ENCODE measurements at regions not wholly inside any gene's neighbourhood (a gene's known extent, or its start where the extent isn't known, plus 50 kb on each side); places are given as distances from the start of the nearest gene placed in this dataset.
A peak's percentile ranks its signal among the peaks of the same experiment; 100 is the strongest.

DNA sequence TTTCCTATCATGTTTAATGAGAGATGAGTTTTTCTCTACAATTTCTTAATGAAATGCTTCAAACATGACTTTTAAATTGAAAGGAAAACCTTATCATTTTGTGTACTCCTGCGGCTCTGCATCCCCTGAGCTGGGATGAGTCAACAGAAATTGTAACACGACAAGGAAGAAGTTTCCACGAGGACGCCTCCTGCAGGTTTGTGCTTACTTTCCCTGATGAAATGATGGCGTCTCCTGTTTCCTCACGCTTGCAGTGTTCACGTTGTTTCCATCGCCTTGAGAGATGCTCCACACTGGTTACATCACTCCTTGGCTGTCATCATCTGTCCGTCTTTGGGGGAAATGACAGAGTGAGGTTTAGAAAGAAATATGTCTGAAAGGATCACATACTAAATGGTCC lies 233.7 kb upstream of the ZFP64 start:
- Histone ChIP-seq H3K36me3 (ENCODE audit: control insufficient read depth, insufficient read depth, low read length) (no peaks in the 10 kb centered on the region), H2AFZ (replicated peaks; ENCODE audit: low read length, poor library complexity) (no peak overlapping the region), H3K4me2 (ENCODE audit: low read depth, low read length) (no peak overlapping the region), H3K4me1 (ENCODE audit: control insufficient read depth, insufficient read depth, low read length) (no peaks in the 10 kb centered on the region), H3K9me1 (ENCODE audit: insufficient read depth, low read length) (peaks cover 7% of the 10 kb centered on the region; the same call in 1 of the 2 replicates), H3K79me1 (ENCODE audit: low read depth in 1 of 2, low read length in 2 of 2) (no peaks in the 10 kb centered on the region), H3K56ac (ENCODE audit: extremely low read depth, insufficient read depth, low read length) (no peak overlapping the region), H4K5ac (ENCODE audit: low read depth, low read length) (no peak overlapping the region), H4K91ac (ENCODE audit: insufficient read depth, low read depth, low read length) (no peak overlapping the region), H3K27me3 (ENCODE audit: control insufficient read depth, insufficient read depth, low read length) (no peaks in the 10 kb centered on the region), H3K4me3 (ENCODE audit: insufficient read depth, low read depth, low read length) (no peak overlapping the region), H3K27ac (ENCODE audit: insufficient read depth, low read length) (no peak overlapping the region), H3K18ac (ENCODE audit: low read depth, low read length) (no peak overlapping the region), H3K23ac (ENCODE audit: low read depth, low read length) (no peak overlapping the region), H3K4ac (ENCODE audit: low read depth, low read length) (no peak overlapping the region), H3K9ac (ENCODE audit: low read depth, low read length) (no peak overlapping the region), H2BK5ac (ENCODE audit: low read depth, low read length, poor library complexity, severe bottlenecking) (no peak overlapping the region), H4K8ac (ENCODE audit: low read depth in 2 of 2, low read length in 2 of 2) (no peak overlapping the region), H2AK9ac (replicated peaks; ENCODE audit: low read depth, low read length, poor library complexity) (no peak overlapping the region), H3K14ac (replicated peaks; ENCODE audit: low read depth, low read length) (no peak overlapping the region), H3K9me3 (ENCODE audit: control insufficient read depth, insufficient read depth, low read length) (no peaks in the 10 kb centered on the region), H2BK120ac (ENCODE audit: low read depth, low read length) (no peak overlapping the region), H2BK20ac (ENCODE audit: low read depth, low read length) (no peak overlapping the region; the same call in 1 of the 2 replicates), H2BK15ac (ENCODE audit: low read depth, low read length) (no peak overlapping the region), H4K20me1 (ENCODE audit: insufficient read depth, low read length) (peaks cover 6% of the 10 kb centered on the region; the same call in 1 of the 2 replicates), H2AK5ac (ENCODE audit: low read depth, low read length) (0 out of 2 replicates have a peak overlapping the region, but pooled peaks have one; percentile 46)
- WGBS, 2 experiments (ENCODE audit: extremely low coverage in 2 of 2, insufficient read length in 1 of 2), result 13% methylated on average over 3 of the region's 9 CpGs; no CpG with 5 or more reads in 1 of the 2 experiments
- intact Hi-C loops (cut with micrococcal nuclease), result no loop called here
- ChIA-PET POLR2A (ENCODE audit: unreplicated experiment) (no interaction called here), CTCF (interaction anchor here (0.7 kb wide), 1 partner anchor 335 kb away, joined by 3 read pairs; no protein-coding TSS in a partner anchor)
- peak; percentile 6 for DNase-seq
- BruUV-seq (replicated peaks), result no TSS peak
- ATAC-seq (ENCODE audit: low read depth), result no peak
- 0 out of 2 replicates have a peak, but pooled peaks have one; percentile 3 for TF ChIP-seq RAD21 (IDR thresholded peaks at IDR 0.05; ENCODE audit: low read length)
- TF ChIP-seq MXI1 (IDR thresholded peaks at IDR 0.05; ENCODE audit: borderline replicate concordance, low read depth, low read length), result no peak
- TF ChIP-seq, protein P1, sequence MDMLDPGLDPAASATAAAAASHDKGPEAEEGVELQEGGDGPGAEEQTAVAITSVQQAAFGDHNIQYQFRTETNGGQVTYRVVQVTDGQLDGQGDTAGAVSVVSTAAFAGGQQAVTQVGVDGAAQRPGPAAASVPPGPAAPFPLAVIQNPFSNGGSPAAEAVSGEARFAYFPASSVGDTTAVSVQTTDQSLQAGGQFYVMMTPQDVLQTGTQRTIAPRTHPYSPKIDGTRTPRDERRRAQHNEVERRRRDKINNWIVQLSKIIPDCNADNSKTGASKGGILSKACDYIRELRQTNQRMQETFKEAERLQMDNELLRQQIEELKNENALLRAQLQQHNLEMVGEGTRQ (IDR thresholded peaks at IDR 0.05; ENCODE audit: low read depth, low read length), result no peak
- TF ChIP-seq POLR2A (IDR thresholded peaks at IDR 0.05; ENCODE audit: low read depth, low read length), result no peak
- TF ChIP-seq, protein P2, sequence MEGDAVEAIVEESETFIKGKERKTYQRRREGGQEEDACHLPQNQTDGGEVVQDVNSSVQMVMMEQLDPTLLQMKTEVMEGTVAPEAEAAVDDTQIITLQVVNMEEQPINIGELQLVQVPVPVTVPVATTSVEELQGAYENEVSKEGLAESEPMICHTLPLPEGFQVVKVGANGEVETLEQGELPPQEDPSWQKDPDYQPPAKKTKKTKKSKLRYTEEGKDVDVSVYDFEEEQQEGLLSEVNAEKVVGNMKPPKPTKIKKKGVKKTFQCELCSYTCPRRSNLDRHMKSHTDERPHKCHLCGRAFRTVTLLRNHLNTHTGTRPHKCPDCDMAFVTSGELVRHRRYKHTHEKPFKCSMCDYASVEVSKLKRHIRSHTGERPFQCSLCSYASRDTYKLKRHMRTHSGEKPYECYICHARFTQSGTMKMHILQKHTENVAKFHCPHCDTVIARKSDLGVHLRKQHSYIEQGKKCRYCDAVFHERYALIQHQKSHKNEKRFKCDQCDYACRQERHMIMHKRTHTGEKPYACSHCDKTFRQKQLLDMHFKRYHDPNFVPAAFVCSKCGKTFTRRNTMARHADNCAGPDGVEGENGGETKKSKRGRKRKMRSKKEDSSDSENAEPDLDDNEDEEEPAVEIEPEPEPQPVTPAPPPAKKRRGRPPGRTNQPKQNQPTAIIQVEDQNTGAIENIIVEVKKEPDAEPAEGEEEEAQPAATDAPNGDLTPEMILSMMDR (conservative IDR thresholded peaks at IDR 0.05; ENCODE audit: low read depth, low read length), result no peak
- TF ChIP-seq RFX5 (IDR thresholded peaks at IDR 0.05; ENCODE audit: low read depth, low read length), result no peak
- TF ChIP-seq CEBPB (IDR thresholded peaks at IDR 0.05; ENCODE audit: low read depth, low read length), result no peak
- no peak for TF ChIP-seq BHLHE40 (IDR thresholded peaks at IDR 0.05; ENCODE audit: low read depth, low read length)
- TF ChIP-seq SMC3 (IDR thresholded peaks at IDR 0.05; ENCODE audit: low read depth, low read length), result 0 out of 2 replicates have a peak, but pooled peaks have one; percentile 7
- no peak for TF ChIP-seq MAZ (IDR thresholded peaks at IDR 0.05; ENCODE audit: borderline replicate concordance, low read depth, low read length)
- no peak for TF ChIP-seq NFE2L2 (IDR thresholded peaks at IDR 0.05; ENCODE audit: low read depth, low read length)
- no peak for TF ChIP-seq CHD1 (IDR thresholded peaks at IDR 0.05; ENCODE audit: low read depth, low read length)
- TF ChIP-seq FOS (IDR thresholded peaks at IDR 0.05; ENCODE audit: low read depth, low read length), result no peak
- TF ChIP-seq RCOR1 (IDR thresholded peaks at IDR 0.05; ENCODE audit: insufficient replicate concordance, low read length), result no peak
- TF ChIP-seq MAFK (IDR thresholded peaks at IDR 0.05; ENCODE audit: low read depth, low read length), result no peak
- in situ Hi-C loops (cut with MboI; ENCODE audit: low sequenced_read_pairs), result no loop called here
- dilution Hi-C loops (cut with HindIII; ENCODE audit: low sequenced_read_pairs, unreplicated experiment), result no loop called here

Measured in IMR-90 (cell line).